ENCODE measurements at regions not wholly inside any gene's neighbourhood (a gene's known extent, or its start where the extent isn't known, plus 50 kb on each side); places are given as distances from the start of the nearest gene placed in this dataset.

DNA sequence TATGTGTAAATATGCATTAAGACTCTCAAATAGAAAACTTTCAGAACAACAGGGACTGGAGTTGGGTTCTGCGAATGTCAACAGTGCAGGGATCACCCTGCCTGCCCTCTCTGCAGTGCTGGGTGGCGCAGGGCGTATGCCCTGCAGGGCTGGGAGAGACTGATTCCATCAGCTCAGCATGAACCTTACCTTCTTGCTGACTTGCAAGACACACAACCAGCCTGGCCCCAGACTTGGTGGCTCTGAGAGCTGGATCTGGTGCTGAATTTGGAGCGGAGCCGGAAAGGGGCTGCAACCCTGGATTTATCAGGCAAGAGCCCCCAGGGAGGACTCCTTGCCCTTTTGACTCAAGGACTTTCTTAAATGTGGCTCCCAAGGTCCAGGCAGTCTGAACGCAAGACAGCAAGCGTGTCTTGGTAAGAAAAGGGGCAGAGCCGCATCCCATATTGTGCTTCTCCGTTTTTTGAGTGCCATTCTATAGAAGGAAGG lies 376.0 kb upstream of the IRX2 start:
- DNase-seq, result no peak

DNA sequence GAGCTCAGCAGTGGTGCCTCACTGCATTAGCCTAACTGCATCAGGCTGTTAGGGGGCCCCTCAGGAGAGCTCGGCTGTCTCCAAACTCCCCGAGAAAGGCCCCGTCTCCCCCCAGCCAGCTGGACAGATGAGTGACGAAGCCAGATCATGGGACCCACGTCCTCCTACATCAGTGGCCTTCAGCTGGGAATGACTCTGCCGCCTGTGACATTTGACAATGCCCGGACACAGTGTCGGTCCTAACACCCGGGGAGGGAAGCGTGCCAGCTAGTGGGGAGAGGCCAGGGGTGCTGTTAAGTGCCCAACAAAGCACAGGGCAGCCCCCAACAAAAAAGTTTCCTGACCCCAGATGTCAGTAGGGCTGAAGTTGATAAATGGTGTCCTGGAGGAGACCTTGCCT lies 375.2 kb upstream of the IRX2 start:
- DNase-seq, result no peak

DNA sequence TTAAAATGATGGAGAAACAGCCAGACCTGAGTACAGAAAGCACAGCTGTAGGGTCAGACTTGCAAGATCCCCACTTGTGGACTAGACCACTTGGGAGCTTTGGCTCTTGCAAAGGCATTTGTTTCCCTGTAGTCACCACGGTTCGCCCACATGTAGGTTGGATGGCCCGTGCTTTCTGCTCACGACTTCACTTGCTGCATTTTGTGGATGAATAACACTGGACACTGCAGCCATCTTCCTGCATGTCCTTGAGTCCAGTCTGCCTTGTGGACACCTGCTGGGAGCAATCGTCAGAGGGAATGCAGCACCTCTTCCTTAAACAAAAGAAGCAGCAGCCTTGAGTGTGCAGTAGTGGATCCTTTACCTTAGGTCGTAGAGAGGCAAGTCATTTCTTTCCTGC lies 372.9 kb upstream of the IRX2 start:
- no peak for DNase-seq

DNA sequence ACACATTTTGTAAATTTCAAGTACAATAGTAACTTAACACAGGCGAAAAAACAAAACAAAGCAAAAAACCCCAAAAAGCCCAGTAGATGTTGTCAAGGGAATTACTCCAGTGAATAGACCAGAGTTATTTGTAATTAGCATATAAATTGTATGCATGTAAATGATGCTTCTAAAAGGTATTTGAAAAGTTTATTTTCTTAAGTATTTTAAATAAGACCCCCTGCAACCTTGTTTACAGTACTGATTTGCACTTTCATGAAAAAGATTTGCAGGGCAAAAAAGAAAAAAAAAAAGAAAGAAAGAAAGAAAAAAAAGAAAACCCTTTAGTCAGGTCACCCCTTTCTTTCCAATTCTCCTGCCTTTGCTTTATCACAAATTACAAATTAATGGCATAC lies 372.3 kb upstream of the IRX2 start:
- DNase-seq, result no peak

DNA sequence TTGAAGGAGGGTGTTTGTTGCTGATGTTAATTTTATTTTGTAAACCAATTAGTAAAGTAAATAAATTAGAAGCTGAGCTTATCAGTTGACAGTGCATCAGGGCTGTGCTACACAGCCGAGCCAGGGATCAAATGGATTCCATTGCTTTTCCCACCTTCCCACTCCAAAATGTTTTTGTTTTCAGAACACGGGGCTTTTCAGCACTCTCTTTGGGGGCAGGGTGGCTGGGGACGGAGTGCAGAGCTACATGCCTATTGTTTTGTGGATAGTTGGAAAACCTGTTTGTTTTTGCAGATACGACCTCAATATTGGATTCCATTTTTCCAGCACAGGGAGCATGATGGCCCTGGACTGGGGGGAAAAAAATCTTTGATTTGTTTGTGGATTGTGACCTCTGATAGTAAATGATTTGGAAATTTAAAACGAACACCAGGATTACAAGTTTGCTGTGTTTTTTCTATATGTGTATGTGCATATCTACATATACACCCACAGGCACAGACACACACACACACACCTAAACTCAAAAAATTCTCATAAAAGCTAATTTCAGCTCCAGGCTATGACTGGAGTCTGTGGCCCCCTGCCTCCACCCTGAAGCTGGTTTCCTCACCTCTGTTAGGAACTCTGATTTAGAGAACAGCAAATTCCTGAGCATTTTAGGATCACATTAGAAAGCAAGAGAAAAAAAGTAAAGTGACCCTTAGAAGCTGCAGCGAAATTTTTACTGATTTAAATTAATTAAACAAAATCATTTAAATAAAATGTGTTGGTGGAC lies 371.7 kb upstream of the IRX2 start:
- DNase-seq, result no peak

- DNase-seq, result no peak
Observed at GRCh38 chr5:3122216-3122615, 370.7 kb upstream of the IRX2 start.

GRCh38 chr5:3121813-3122212 lies 370.3 kb upstream of the IRX2 start:
- no peak for DNase-seq

DNA sequence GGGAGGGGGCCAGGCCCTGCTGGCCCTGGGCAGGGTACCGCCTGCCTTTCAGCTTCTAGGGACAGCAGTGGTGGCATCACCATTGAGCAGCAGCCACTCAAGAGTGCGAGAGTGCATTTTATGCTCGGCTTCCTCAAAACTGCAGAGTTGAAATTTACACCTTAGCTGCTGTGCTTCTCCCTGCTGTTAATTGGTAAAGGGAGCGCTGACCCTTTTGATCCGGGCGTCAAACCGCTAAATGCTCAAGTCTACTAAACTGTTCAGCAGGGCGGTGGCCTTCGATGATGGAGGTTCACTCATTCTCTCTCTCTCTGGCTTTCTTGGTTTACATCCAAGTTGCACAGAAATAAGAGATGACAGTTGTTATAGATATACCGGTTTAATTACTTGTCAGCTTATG lies 368.6 kb upstream of the IRX2 start:
- no peak for DNase-seq

- DNase-seq, result no peak
Observed at GRCh38 chr5:3119435-3119834, 368.0 kb upstream of the IRX2 start.

GRCh38 chr5:3118340-3118739 lies 366.9 kb upstream of the IRX2 start:
- DNase-seq, result no peak

DNA sequence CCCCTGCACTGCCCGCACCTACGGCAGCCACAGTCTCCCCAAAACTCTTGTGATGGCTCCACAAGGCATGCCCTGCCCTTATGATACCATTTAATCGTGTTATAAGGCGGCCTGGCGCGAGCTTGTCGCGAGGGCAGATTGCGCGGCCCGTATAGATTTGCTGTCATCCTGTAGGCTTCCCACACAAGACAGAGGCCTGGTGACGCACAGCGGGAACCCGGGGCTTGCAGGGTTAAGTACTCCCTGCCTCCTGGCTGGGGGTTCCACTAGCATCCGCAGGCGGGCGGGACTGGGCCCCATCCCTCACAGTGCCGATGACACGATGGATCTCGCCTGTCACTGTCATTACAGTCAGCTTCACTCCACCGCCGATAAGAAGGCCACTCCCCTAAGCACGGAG lies 364.9 kb upstream of the IRX2 start:
- DNase-seq, result no peak

DNA sequence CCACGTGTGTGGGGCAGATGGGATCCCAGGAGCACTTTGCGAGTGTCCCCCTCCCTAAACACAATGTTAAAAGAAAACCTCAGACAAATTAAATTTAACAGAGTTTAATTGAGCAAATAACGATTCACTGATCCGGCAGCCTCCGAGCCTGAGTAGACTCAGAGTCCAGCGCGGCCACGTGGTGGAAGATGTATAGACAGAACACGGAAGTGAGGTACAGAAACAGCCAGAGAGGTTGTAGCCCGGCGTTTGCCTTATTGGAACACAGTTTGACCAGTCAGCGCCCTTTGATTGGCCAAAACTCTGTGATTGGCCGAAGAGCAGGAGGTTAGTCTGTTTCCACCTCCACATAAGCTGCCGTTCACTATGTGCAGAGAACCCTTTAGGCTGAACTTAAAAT lies 363.0 kb upstream of the IRX2 start:
- no peak for DNase-seq

GRCh38 chr5:3110371-3110770 lies 358.9 kb upstream of the IRX2 start:
- DNase-seq, result no peak

DNA sequence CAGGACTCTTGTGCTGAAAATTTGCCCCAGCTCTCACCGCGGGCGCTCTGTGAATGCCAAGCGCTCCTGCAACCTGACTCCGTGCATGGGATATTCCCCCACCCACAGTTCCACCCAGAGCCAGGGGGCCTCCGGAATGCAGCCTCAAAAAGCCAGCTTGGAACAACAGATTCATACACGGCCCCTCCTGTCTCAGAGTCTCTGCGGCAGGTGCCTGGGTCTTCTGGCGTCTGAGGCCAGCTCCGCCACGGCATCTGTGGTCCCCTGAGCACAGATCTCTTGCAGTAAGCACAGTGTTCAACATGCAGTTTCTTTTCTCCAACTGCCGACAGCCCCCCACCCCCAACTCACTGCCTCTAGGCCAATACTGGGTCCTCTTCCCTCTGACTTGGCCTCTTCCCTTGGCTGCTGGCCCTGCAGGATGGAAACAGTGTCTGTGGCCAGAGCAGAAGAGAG lies 355.7 kb upstream of the IRX2 start:
- peak; percentile 82 for DNase-seq

GRCh38 chr5:3105581-3105980 lies 354.1 kb upstream of the IRX2 start:
- DNase-seq, result no peak

DNA sequence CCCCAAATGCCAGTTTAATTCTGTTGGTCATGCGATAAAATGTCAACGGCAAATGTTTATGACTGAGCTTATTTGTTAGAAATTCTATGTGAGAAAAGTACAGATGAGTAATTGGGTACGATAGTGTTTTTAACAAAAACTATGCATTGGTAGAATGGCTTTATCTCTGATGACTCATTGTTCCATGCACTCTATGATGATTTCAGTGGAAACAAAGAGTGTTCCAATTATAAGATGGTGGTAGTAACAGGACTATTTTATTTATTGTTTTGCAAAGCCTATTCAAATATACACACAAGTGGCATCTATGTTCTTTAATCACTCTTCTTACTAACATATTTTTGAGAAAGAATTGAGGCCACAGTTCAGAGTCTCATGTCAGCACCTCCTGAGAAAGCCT lies 353.7 kb upstream of the IRX2 start:
- no peak for DNase-seq

GRCh38 chr5:3104429-3105060 lies 353.1 kb upstream of the IRX2 start:
- DNase-seq, result no peak

GRCh38 chr5:3103262-3103811 lies 351.9 kb upstream of the IRX2 start:
- no peak for DNase-seq

DNA sequence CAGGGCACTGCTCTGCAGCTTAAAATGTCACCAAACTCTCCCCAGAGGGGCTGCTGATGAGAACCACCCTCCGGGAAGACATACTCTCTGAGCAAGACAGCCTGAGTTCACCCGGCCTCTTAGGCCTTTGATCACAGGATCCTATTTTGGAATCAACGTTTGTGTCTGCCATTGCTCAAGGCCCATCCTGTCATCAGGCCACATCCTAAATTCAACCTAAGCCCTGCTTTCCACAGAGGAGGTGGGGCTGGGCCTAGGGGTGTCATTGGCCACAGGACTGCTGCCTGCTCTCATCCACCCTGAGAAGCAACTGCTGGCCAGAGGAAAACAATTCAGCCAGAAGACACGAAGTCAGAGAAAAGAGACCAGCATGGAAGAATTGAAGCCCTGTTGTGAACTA lies 351.1 kb upstream of the IRX2 start:
- no peak for DNase-seq

- DNase-seq, result no peak
Observed at GRCh38 chr5:3101561-3101960, 350.1 kb upstream of the IRX2 start.

GRCh38 chr5:3100921-3101551 lies 349.6 kb upstream of the IRX2 start:
- DNase-seq, result no peak

DNA sequence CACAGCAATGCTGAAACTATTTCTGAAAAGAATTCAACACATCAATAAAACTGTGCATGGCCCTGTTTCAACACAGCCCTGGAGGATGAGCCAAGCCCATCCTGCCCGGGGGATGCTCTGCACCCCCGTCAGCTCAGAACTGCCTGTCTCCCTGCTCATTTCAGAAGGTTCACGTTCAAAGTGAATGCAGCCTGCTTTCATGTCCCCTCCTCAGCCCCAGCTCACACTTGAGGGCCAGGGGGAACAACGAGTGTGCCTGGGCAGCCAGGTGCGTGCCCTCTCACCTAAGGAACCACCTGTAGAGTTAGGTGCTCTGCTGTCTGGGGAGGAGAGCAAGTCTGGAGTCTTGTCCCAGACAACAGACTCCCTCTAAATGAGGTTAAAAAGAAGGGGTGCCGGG lies 348.5 kb upstream of the IRX2 start:
- DNase-seq, result no peak

DNA sequence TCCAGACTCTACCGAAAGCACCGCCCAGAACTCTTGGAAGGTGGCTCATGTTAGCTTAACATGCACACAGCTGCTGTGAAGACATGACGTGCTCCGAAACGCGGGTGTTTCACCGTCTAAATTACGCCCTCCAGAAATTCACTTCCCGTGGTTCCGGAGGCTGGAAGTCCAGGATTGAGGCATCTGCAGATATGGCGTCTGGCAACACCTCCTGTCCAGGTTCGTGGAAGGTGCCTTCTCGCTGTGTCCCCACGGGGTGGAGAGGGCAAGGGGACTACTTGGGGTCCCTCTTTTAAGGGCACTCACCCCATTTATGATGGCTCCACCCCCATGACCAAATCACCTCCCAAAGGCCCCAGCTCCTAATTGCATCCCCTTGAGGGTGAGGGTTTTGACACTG lies 348.0 kb upstream of the IRX2 start:
- no peak for DNase-seq

- DNase-seq, result no peak
Observed at GRCh38 chr5:3098821-3099220, 347.3 kb upstream of the IRX2 start.

Measured in femur (tissue), 1 donor.